ENCODE measurements at regions not wholly inside any gene's neighbourhood (a gene's known extent, or its start where the extent isn't known, plus 50 kb on each side); places are given as distances from the start of the nearest gene placed in this dataset.
"Not testable (repeated sequence)": the region's sequence is repeated elsewhere in the genome, so short reads cannot be mapped to it uniquely, and the experiment has no call there.

GRCh38 chr15:81809543-81809942, 236.3 kb downstream of the MEX3B start:
- Histone ChIP-seq H3K4me3 (ENCODE audit: low read length) (no peak overlapping the region), H3K9me3 (replicated peaks; ENCODE audit: low read length) (no peaks in the 10 kb centered on the region), H3K4me2 (ENCODE audit: low read length) (no peak overlapping the region), H3K4me1 (ENCODE audit: control insufficient read depth, insufficient read depth, low read length) (no peaks in the 10 kb centered on the region), H3K36me3 (ENCODE audit: insufficient read depth, low read length) (no peaks in the 10 kb centered on the region), H3K27me3 (ENCODE audit: control insufficient read depth, insufficient read depth, low read length) (peaks cover 12% of the 10 kb centered on the region), H3K9ac (ENCODE audit: low read depth, low read length) (no peak overlapping the region)

GRCh38 chr15:81807806-81808205, 238.0 kb downstream of the MEX3B start:
- Histone ChIP-seq H3K9ac (ENCODE audit: low read depth, low read length) (no peak overlapping the region), H3K4me1 (ENCODE audit: control insufficient read depth, insufficient read depth, low read length) (no peaks in the 10 kb centered on the region), H3K9me3 (replicated peaks; ENCODE audit: low read length) (no peaks in the 10 kb centered on the region), H3K36me3 (ENCODE audit: insufficient read depth, low read length) (no peaks in the 10 kb centered on the region), H3K4me3 (ENCODE audit: low read length) (no peak overlapping the region), H3K4me2 (ENCODE audit: low read length) (no peak overlapping the region), H3K27me3 (ENCODE audit: control insufficient read depth, insufficient read depth, low read length) (peaks cover 12% of the 10 kb centered on the region)

- no peak overlapping the region for H3K9ac ChIP-seq (ENCODE audit: low read depth, low read length)
- no peaks in the 10 kb centered on the region for H3K9me3 ChIP-seq (replicated peaks; ENCODE audit: low read length)
- peaks cover 8% of the 10 kb centered on the region for H3K27me3 ChIP-seq (ENCODE audit: control insufficient read depth, insufficient read depth, low read length)
- no peaks in the 10 kb centered on the region for H3K4me1 ChIP-seq (ENCODE audit: control insufficient read depth, insufficient read depth, low read length)
- no peak overlapping the region for H3K4me2 ChIP-seq (ENCODE audit: low read length)
- H3K4me3 ChIP-seq (ENCODE audit: low read length), result no peak overlapping the region
- no peaks in the 10 kb centered on the region for H3K36me3 ChIP-seq (ENCODE audit: insufficient read depth, low read length)
These were observed 238.6 kb downstream of the MEX3B start for GRCh38 chr15:81807186-81807585.

DNA sequence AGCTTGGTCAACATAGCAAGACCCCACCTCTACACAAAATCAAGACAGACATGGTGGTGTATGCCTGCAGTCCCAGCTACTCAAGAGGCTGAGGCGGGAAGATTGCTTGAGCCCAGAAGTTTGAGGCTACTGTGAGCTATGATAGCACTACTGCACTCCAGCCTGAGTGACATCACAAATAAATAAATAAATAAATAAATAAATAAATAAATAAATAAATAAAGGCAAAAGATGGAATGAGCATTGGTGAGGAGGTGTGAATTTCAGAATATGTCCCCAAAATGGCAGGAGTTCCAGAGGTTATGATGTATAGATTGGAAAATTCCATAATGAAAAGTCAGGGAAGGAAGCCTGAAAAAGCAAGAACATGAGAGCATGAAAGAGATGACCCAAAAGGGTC, 249.9 kb downstream of the MEX3B start:
- no peak overlapping the region for H3K4me3 ChIP-seq (ENCODE audit: low read length)
- H3K4me1 ChIP-seq (ENCODE audit: control insufficient read depth, insufficient read depth, low read length), result no peaks in the 10 kb centered on the region
- no peaks in the 10 kb centered on the region for H3K36me3 ChIP-seq (ENCODE audit: insufficient read depth, low read length)
- H3K27me3 ChIP-seq (ENCODE audit: control insufficient read depth, insufficient read depth, low read length), result peaks cover 7% of the 10 kb centered on the region
- no peak overlapping the region for H3K9ac ChIP-seq (ENCODE audit: low read depth, low read length)
- no peak overlapping the region for H3K4me2 ChIP-seq (ENCODE audit: low read length)
- H3K9me3 ChIP-seq (replicated peaks; ENCODE audit: low read length), result no peaks in the 10 kb centered on the region

DNA sequence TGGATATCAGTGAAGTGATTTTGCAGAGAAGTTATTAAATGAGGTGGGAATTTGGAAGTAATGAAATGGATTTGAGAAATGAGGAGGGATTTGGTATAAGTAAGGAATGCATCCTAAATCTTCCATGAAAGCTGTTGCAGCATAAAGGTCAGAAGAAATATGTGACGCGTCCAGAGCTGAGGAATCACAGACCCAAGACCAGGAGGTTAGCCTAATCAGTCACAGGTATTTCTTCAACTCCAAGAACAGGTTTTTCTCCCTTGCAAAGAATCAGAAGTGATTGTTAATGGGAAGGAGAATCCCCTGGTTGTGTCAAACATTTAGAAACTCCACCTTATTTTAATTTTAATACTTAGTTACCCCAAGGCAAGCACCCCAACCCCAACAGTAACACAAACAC, 253.2 kb downstream of the MEX3B start:
- H3K4me2 ChIP-seq (ENCODE audit: low read length), result no peak overlapping the region
- H3K27me3 ChIP-seq (ENCODE audit: control insufficient read depth, insufficient read depth, low read length), result peaks cover 7% of the 10 kb centered on the region
- H3K4me3 ChIP-seq (ENCODE audit: low read length), result no peak overlapping the region
- no peaks in the 10 kb centered on the region for H3K9me3 ChIP-seq (replicated peaks; ENCODE audit: low read length)
- H3K9ac ChIP-seq (ENCODE audit: low read depth, low read length), result no peak overlapping the region
- no peaks in the 10 kb centered on the region for H3K4me1 ChIP-seq (ENCODE audit: control insufficient read depth, insufficient read depth, low read length)
- H3K36me3 ChIP-seq (ENCODE audit: insufficient read depth, low read length), result no peaks in the 10 kb centered on the region

GRCh38 chr15:81791322-81791721, 254.5 kb downstream of the MEX3B start:
- not testable (repeated sequence) for H3K4me1 ChIP-seq (ENCODE audit: control insufficient read depth, insufficient read depth, low read length); H3K27me3 ChIP-seq (ENCODE audit: control insufficient read depth, insufficient read depth, low read length); H3K36me3 ChIP-seq (ENCODE audit: insufficient read depth, low read length)

GRCh38 chr15:81789403-81789802, 256.4 kb downstream of the MEX3B start:
- H3K4me3 ChIP-seq (ENCODE audit: low read length), result no peak overlapping the region
- H3K9ac ChIP-seq (ENCODE audit: low read depth, low read length), result no peak overlapping the region
- H3K4me1 ChIP-seq (ENCODE audit: control insufficient read depth, insufficient read depth, low read length), result no peaks in the 10 kb centered on the region
- H3K4me2 ChIP-seq (ENCODE audit: low read length), result no peak overlapping the region
- peaks cover 7% of the 10 kb centered on the region for H3K27me3 ChIP-seq (ENCODE audit: control insufficient read depth, insufficient read depth, low read length)
- H3K9me3 ChIP-seq (replicated peaks; ENCODE audit: low read length), result no peaks in the 10 kb centered on the region
- H3K36me3 ChIP-seq (ENCODE audit: insufficient read depth, low read length), result no peaks in the 10 kb centered on the region

More at GRCh38 chr15:81791322-81791721, 254.5 kb downstream of the MEX3B start:
- not testable (repeated sequence) for H3K4me2 ChIP-seq (ENCODE audit: low read length); H3K9me3 ChIP-seq (replicated peaks; ENCODE audit: low read length); H3K9ac ChIP-seq (ENCODE audit: low read depth, low read length); H3K4me3 ChIP-seq (ENCODE audit: low read length)

- no peaks in the 10 kb centered on the region for H3K4me1 ChIP-seq (ENCODE audit: control insufficient read depth, insufficient read depth, low read length)
- no peaks in the 10 kb centered on the region for H3K36me3 ChIP-seq (ENCODE audit: insufficient read depth, low read length)
- no peak overlapping the region for H3K4me2 ChIP-seq (ENCODE audit: low read length)
- no peaks in the 10 kb centered on the region for H3K9me3 ChIP-seq (replicated peaks; ENCODE audit: low read length)
- no peak overlapping the region for H3K4me3 ChIP-seq (ENCODE audit: low read length)
- H3K9ac ChIP-seq (ENCODE audit: low read depth, low read length), result no peak overlapping the region
- H3K27me3 ChIP-seq (ENCODE audit: control insufficient read depth, insufficient read depth, low read length), result no peaks in the 10 kb centered on the region
These were observed 259.0 kb downstream of the MEX3B start for GRCh38 chr15:81786776-81787175.

- Histone ChIP-seq H3K9me3 (replicated peaks; ENCODE audit: low read length) (no peaks in the 10 kb centered on the region), H3K4me1 (ENCODE audit: control insufficient read depth, insufficient read depth, low read length) (no peaks in the 10 kb centered on the region), H3K27me3 (ENCODE audit: control insufficient read depth, insufficient read depth, low read length) (no peaks in the 10 kb centered on the region), H3K4me3 (ENCODE audit: low read length) (no peak overlapping the region), H3K36me3 (ENCODE audit: insufficient read depth, low read length) (no peaks in the 10 kb centered on the region), H3K4me2 (ENCODE audit: low read length) (no peak overlapping the region), H3K9ac (ENCODE audit: low read depth, low read length) (no peak overlapping the region)
These were observed 260.1 kb downstream of the MEX3B start for GRCh38 chr15:81785679-81786078.

DNA sequence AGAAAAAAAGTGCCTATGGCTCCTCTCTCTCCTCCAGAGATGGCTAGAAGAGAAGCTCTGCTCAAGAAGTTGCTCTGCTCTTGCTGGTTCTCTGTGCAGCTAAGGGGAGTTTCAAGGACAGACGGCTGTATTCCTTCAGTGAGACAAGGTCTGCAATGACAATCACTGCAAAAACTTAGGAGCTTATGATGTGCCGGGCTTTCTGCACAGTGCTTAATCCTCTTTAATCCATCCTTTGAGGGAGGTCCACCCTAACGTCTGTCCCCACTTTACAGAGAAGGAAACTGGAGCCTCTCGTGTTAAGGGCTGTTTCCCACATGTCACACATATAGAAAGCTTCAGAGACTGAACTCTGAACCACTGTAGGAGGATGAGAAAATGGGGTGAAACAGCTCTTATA, 260.6 kb downstream of the MEX3B start:
- Histone ChIP-seq H3K4me2 (ENCODE audit: low read length) (no peak overlapping the region), H3K4me1 (ENCODE audit: control insufficient read depth, insufficient read depth, low read length) (no peaks in the 10 kb centered on the region), H3K9ac (ENCODE audit: low read depth, low read length) (no peak overlapping the region), H3K9me3 (replicated peaks; ENCODE audit: low read length) (no peaks in the 10 kb centered on the region), H3K4me3 (ENCODE audit: low read length) (no peak overlapping the region), H3K36me3 (ENCODE audit: insufficient read depth, low read length) (no peaks in the 10 kb centered on the region), H3K27me3 (ENCODE audit: control insufficient read depth, insufficient read depth, low read length) (no peaks in the 10 kb centered on the region)

- Histone ChIP-seq H3K9me3 (replicated peaks; ENCODE audit: low read length) (no peaks in the 10 kb centered on the region), H3K36me3 (ENCODE audit: insufficient read depth, low read length) (no peaks in the 10 kb centered on the region), H3K4me2 (ENCODE audit: low read length) (no peak overlapping the region), H3K9ac (ENCODE audit: low read depth, low read length) (no peak overlapping the region), H3K4me3 (ENCODE audit: low read length) (no peak overlapping the region), H3K4me1 (ENCODE audit: control insufficient read depth, insufficient read depth, low read length) (no peaks in the 10 kb centered on the region), H3K27me3 (ENCODE audit: control insufficient read depth, insufficient read depth, low read length) (no peaks in the 10 kb centered on the region)
These were observed 261.1 kb downstream of the MEX3B start for GRCh38 chr15:81784751-81785150.

- no peaks in the 10 kb centered on the region for H3K36me3 ChIP-seq (ENCODE audit: insufficient read depth, low read length)
- no peaks in the 10 kb centered on the region for H3K27me3 ChIP-seq (ENCODE audit: control insufficient read depth, insufficient read depth, low read length)
- H3K4me3 ChIP-seq (ENCODE audit: low read length), result no peak overlapping the region
- no peaks in the 10 kb centered on the region for H3K9me3 ChIP-seq (replicated peaks; ENCODE audit: low read length)
- H3K4me2 ChIP-seq (ENCODE audit: low read length), result no peak overlapping the region
- H3K4me1 ChIP-seq (ENCODE audit: control insufficient read depth, insufficient read depth, low read length), result no peaks in the 10 kb centered on the region
- H3K9ac ChIP-seq (ENCODE audit: low read depth, low read length), result no peak overlapping the region
These were observed 262.2 kb downstream of the MEX3B start for GRCh38 chr15:81783586-81783985.

Data from skeletal muscle satellite cell (primary cell).